Mucosa of descending colon (tissue), 3 donors: ENCODE measurements at regions not wholly inside any gene's neighbourhood (a gene's known extent, or its start where the extent isn't known, plus 50 kb on each side); places are given as distances from the start of the nearest gene placed in this dataset.

Experiments
- ATAC-seq: fragments of 200-7000 bp; cut with Tn5 transposase; one replicate; pipeline ENCODE4 v1.9.1; 2020; ENCODE audit warnings: mild to moderate bottlenecking, moderate library complexity
- DNase-seq, 3 donors: peaks; one replicate each; pipeline ENCODE4 v3.0.0-alpha.2; 2020
- H3K36me3 ChIP-seq: fragments of 200-600 bp; one replicate; pipeline ENCODE4 v1.8.0; 2021; ENCODE audit warnings: low read depth, mild to moderate bottlenecking
- H3K4me1 ChIP-seq: fragments of 200-600 bp; one replicate; pipeline ENCODE4 v1.8.0; 2021; ENCODE audit warnings: low read depth, mild to moderate bottlenecking
- H3K4me3 ChIP-seq: fragments of 200-600 bp; one replicate; pipeline ENCODE4 v1.8.0; 2021; ENCODE audit warnings: mild to moderate bottlenecking
- H3K9me3 ChIP-seq: fragments of 200-600 bp; one replicate; pipeline ENCODE4 v1.8.0; 2021; ENCODE audit warnings: mild to moderate bottlenecking
- CTCF ChIP-seq: fragments of 200-600 bp; IDR thresholded peaks from one replicate; pipeline ENCODE4 v1.8.0; 2022; ENCODE audit warnings: antibody characterized with exemption, mild to moderate bottlenecking
- intact Hi-C, 2 donors: fragments of 100-400 bp; cut with DNase I in 1 of 2; cut with micrococcal nuclease in 1 of 2; formaldehyde crosslinking; loops; one replicate each; pipeline versions ENCODE4 v1.11.0 to v1.11.1; 2022; cut with DNase I, micrococcal nuclease
- donor health status: DM: no; HTN: no; CAD: no; lungs with moderate emphysema.
- donor health status: DM: no; HTN: no; CAD: no.
- donor health status: DM: no; HTN: yes; CAD: no.

DNA sequence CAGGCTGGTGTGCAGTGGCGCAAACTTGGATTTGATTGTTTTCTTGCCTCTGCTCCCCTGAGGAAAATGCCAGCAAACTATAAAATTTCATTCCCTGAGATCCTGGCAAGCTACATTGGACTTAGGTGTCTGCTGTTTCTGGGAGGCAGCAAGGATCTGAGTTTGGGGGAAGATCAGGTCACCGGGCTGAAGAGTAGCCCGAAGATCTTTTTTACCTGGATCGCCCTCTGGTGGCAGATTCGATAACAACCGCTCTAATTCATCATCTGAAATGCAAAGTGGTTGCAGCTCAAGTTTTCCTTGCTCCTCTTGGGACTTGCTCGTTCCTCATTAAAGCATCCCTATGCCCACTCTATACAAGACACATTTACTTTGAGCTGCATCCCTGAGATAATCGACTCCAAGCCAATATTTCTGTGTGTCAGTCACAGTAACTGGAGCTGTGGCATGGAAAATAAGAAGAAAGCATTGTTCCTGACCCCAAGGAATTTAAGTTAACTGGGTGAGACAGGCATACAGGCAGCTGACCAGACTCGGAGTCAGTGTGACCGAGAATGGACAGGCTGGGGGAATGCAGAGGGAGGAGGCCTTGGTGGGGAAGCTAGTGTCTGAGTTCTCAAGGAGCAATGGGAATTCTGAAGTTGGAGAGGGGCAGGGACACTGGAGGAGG is 131.8 kb upstream of the PROKR2 start:
- peak; percentile 35 for TF ChIP-seq CTCF
- DNase-seq = peak in 1 of 3 donors; percentile 80
- peaks cover 5% of the 10 kb centered on the region for H3K9me3 ChIP-seq
- peak; percentile 44 for ATAC-seq
- intact Hi-C loops = no loop called here
- no peak overlapping the region for H3K4me3 ChIP-seq
- H3K36me3 ChIP-seq = no peaks in the 10 kb centered on the region
- H3K4me1 ChIP-seq = no peaks in the 10 kb centered on the region

DNA sequence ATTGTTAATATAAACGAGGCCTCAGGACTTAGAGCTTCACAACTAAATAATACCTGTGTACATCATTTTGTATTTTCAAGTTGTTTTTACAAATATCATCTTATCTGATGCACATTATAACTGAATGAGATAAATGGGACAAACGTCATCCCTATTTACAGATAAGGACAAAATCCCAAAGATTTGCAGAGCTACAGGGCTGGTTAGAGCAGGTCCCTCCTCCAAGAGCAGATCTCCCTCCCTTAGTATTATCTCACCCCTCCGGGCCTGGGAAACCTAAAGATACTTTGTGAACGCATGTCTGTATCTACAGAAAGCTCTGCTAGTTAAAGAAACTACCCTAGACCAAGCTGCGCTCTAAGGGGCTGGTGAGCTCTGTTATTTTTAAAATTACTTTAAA is 130.4 kb upstream of the PROKR2 start:
- TF ChIP-seq CTCF = no peak
- no peaks in the 10 kb centered on the region for H3K4me1 ChIP-seq
- intact Hi-C loops = no loop called here
- H3K36me3 ChIP-seq = no peaks in the 10 kb centered on the region
- DNase-seq (no peak), ATAC-seq (no peak)
- H3K9me3 ChIP-seq = no peaks in the 10 kb centered on the region
- H3K4me3 ChIP-seq = no peak overlapping the region

DNA sequence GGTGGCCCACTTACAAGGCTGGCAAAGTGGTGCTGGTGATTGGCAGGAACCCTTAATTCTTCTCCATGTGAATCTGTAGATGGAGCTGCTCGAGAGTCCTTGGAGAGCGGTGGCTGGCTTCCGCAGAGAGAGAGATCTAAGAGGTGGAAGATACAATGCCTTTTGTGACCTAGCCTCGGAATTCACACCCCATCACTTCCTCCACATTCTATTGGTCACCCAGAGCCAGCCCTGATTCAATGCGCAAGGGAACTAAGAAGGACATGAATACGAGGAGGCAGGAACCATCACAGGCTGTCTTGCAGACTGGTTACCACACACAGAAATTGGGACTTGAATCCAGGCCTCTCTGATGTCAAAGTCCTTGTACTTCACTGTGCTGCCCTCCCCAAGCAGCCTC is 128.9 kb upstream of the PROKR2 start:
- TF ChIP-seq CTCF = no peak
- intact Hi-C loops = no loop called here
- Histone ChIP-seq H3K4me1 (no peaks in the 10 kb centered on the region), H3K36me3 (no peaks in the 10 kb centered on the region), H3K4me3 (no peak overlapping the region), H3K9me3 (no peaks in the 10 kb centered on the region)
- DNase-seq (no peak), ATAC-seq (no peak)

DNA sequence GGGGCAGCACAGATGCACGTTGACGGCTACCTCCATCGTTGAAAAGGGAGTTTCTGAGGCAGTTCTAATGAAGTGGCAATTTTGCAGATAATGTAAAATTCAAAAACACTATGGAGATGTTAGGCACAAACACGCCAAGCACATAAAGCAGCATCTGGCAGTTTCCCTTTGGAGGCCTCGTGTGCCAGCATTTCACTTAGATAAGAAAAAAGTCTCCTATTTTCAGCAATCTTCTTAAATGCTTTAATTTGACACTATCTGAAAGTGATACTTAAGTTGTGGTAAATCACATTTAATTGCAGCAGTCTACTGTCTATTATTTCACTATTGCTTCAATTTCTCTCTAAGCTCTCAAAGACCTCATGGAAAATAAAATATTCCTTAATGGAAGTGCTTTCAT is 125.3 kb upstream of the PROKR2 start:
- DNase-seq = no peak
- Histone ChIP-seq H3K4me1 (no peaks in the 10 kb centered on the region), H3K4me3 (no peak overlapping the region), H3K36me3 (no peaks in the 10 kb centered on the region), H3K9me3 (no peaks in the 10 kb centered on the region)
- ATAC-seq = no peak
- TF ChIP-seq CTCF = no peak
- intact Hi-C loops = no loop called here

GRCh38 chr20:5434116-5434515 is 117.4 kb upstream of the PROKR2 start:
- intact Hi-C loops = no loop called here
- DNase-seq = no peak
- Histone ChIP-seq H3K9me3 (no peaks in the 10 kb centered on the region), H3K4me1 (no peaks in the 10 kb centered on the region), H3K4me3 (no peak overlapping the region), H3K36me3 (no peaks in the 10 kb centered on the region)
- ATAC-seq = no peak
- TF ChIP-seq CTCF = no peak

DNA sequence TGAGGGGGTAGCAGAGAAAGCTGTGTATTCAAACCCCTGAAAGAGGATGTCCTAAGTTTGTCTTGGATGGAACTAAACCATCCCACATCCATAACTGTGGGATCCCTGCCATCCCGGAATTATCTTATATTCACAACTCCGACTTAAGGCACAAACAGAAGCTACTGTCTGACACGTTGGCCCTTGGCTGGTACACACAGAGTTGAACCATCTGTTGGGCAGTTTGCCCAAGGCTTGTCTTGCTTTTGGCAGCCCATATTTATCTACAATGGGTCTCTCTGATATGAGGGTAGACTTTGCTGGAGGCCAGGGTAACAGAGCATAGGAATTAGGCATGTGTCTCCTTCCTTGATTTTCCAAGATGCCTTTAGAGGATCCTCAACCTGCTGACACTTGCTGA is 116.6 kb upstream of the PROKR2 start:
- H3K36me3 ChIP-seq = no peaks in the 10 kb centered on the region
- intact Hi-C loops = no loop called here
- TF ChIP-seq CTCF = no peak
- no peaks in the 10 kb centered on the region for H3K9me3 ChIP-seq
- DNase-seq (no peak), ATAC-seq (no peak)
- H3K4me1 ChIP-seq = no peaks in the 10 kb centered on the region
- H3K4me3 ChIP-seq = no peak overlapping the region
